ENCODE measurements at regions not wholly inside any gene's neighbourhood (a gene's known extent, or its start where the extent isn't known, plus 50 kb on each side); places are given as distances from the start of the nearest gene placed in this dataset.

DNA sequence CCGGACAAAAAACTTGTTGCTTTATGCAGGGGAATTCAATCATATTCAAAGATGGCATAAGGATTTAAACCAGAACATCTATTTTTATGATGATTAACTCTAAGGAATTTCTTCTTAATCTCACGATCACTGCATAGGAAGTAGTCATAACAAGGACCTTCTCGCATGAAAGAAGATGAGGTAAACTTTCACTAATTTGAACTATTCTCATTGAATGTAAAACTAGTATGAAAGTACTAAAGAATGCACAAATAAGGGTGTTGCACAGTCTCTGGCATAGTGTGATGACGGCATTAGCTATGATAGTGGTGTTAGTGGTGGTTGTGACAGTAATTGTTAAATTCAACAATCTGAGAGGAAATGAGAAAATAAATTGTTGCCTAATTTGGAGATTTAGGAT is 280.0 kb downstream of the SLC6A15 start:
- no peak overlapping the region for H2AK5ac ChIP-seq (ENCODE audit: low read depth, low read length)
- no peaks in the 10 kb centered on the region for H3K36me3 ChIP-seq (replicated peaks in 1 of 2; ENCODE audit: control insufficient read depth in 2 of 2, insufficient read depth in 2 of 2, low read length in 2 of 2)
- no peak overlapping the region for H2BK12ac ChIP-seq (ENCODE audit: low read length)
- H3K9ac ChIP-seq (ENCODE audit: low read depth, low read length, poor library complexity) = no peak overlapping the region
- no peak overlapping the region for H3K4me3 ChIP-seq (ENCODE audit: low read length in 2 of 2)
- H3K9me3 ChIP-seq (replicated peaks in 1 of 2; ENCODE audit: control insufficient read depth in 2 of 2, insufficient read depth in 1 of 2, low read depth in 1 of 2, low read length in 2 of 2) = no peaks in the 10 kb centered on the region
- H3K14ac ChIP-seq (ENCODE audit: low read length) = no peak overlapping the region
- no peak overlapping the region for H3K4ac ChIP-seq (ENCODE audit: low read length)
- H4K8ac ChIP-seq (ENCODE audit: low read depth, low read length) = no peak overlapping the region
- H3K4me2 ChIP-seq (ENCODE audit: insufficient read depth, low read length, poor library complexity, severe bottlenecking) = no peak overlapping the region
- H4K91ac ChIP-seq (ENCODE audit: low read depth, low read length, poor library complexity) = no peak overlapping the region
- H3K23ac ChIP-seq (ENCODE audit: low read depth, low read length, poor library complexity) = no peak overlapping the region
- H2BK15ac ChIP-seq (ENCODE audit: low read length) = no peak overlapping the region
- H3K79me1 ChIP-seq (ENCODE audit: low read depth, low read length) = no peaks in the 10 kb centered on the region
- H2BK120ac ChIP-seq (ENCODE audit: low read depth, low read length) = no peak overlapping the region
- no peaks in the 10 kb centered on the region for H3K27me3 ChIP-seq (ENCODE audit: control insufficient read depth in 3 of 3, insufficient read depth in 3 of 3, low read depth in 1 of 3, low read length in 3 of 3)
- WGBS, 2 donors (ENCODE audit: extremely low coverage in 2 of 2, insufficient read length in 2 of 2, insufficient replicate concordance in 1 of 2) = no CpG with 5 or more reads among the region's 4 CpGs
- H2AFZ ChIP-seq (ENCODE audit: low read length) = no peak overlapping the region
- no peak for DNase-seq (ENCODE audit: low spot score)
- no peak overlapping the region for H3K18ac ChIP-seq (ENCODE audit: low read length)
- no peak overlapping the region for H3K27ac ChIP-seq (replicated peaks; ENCODE audit: low read length)
- no peak overlapping the region for H2BK5ac ChIP-seq (ENCODE audit: low read length)
- H3K4me1 ChIP-seq (ENCODE audit: control insufficient read depth in 2 of 2, insufficient read depth in 1 of 2, low read depth in 1 of 2, low read length in 2 of 2) = no peaks in the 10 kb centered on the region

DNA sequence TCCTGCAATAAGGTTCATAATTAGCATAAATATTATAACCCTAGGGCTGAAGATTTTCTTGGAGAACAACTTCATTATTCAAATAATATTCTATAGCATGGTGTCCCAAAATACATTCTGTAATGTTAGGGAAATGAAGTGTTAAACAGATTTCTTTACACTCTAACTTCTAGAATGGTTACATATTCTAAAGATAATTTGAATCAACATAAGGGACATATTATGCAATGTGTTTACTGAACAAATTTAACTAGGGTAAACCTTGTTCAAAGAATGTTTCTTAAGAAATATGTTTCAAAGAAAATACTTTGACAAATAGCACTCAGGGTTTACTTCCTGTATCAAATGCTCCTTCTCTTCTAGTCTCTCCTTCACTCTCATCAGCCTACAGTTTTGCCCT is 281.6 kb downstream of the SLC6A15 start:
- Histone ChIP-seq H2BK5ac (ENCODE audit: low read length) (no peak overlapping the region), H3K27me3 (ENCODE audit: control insufficient read depth in 3 of 3, insufficient read depth in 3 of 3, low read depth in 1 of 3, low read length in 3 of 3) (no peaks in the 10 kb centered on the region), H3K4ac (ENCODE audit: low read length) (no peak overlapping the region), H3K4me2 (ENCODE audit: insufficient read depth, low read length, poor library complexity, severe bottlenecking) (no peak overlapping the region), H3K14ac (ENCODE audit: low read length) (no peak overlapping the region), H4K91ac (ENCODE audit: low read depth, low read length, poor library complexity) (no peak overlapping the region), H3K27ac (replicated peaks; ENCODE audit: low read length) (no peak overlapping the region), H3K18ac (ENCODE audit: low read length) (no peak overlapping the region), H3K36me3 (replicated peaks in 1 of 2; ENCODE audit: control insufficient read depth in 2 of 2, insufficient read depth in 2 of 2, low read length in 2 of 2) (no peaks in the 10 kb centered on the region), H2AK5ac (ENCODE audit: low read depth, low read length) (no peak overlapping the region), H4K8ac (ENCODE audit: low read depth, low read length) (no peak overlapping the region), H2BK12ac (ENCODE audit: low read length) (no peak overlapping the region), H3K9me3 (replicated peaks in 1 of 2; ENCODE audit: control insufficient read depth in 2 of 2, insufficient read depth in 1 of 2, low read depth in 1 of 2, low read length in 2 of 2) (no peaks in the 10 kb centered on the region), H3K4me3 (ENCODE audit: low read length in 2 of 2) (no peak overlapping the region), H3K79me1 (ENCODE audit: low read depth, low read length) (no peaks in the 10 kb centered on the region), H3K4me1 (ENCODE audit: control insufficient read depth in 2 of 2, insufficient read depth in 1 of 2, low read depth in 1 of 2, low read length in 2 of 2) (no peaks in the 10 kb centered on the region), H2BK120ac (ENCODE audit: low read depth, low read length) (no peak overlapping the region), H2AFZ (ENCODE audit: low read length) (no peak overlapping the region), H2BK15ac (ENCODE audit: low read length) (no peak overlapping the region), H3K9ac (ENCODE audit: low read depth, low read length, poor library complexity) (no peak overlapping the region), H3K23ac (ENCODE audit: low read depth, low read length, poor library complexity) (no peak overlapping the region)
- no peak for DNase-seq (ENCODE audit: low spot score)

DNA sequence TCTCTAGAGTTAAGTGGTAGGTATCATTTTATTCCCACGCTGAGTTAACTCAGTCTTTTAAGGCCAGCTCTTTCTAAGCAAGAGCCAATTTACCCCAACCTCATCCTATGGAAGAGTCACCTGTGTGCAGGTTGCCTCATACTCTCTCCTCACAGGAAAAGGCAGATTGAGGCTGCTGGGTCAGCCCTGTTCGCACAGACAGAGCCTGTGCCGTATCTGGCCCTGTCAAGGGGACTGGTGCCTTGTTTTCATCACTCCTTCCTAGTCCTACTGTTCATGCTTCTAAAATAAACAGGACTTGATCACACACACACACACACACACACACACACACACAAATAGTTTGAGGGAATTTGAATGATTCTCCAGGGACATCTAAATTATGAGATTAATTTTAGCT is 285.0 kb downstream of the SLC6A15 start:
- WGBS, 2 donors (ENCODE audit: extremely low coverage in 2 of 2, insufficient read length in 2 of 2, insufficient replicate concordance in 1 of 2) = no CpG with 5 or more reads among the region's 3 CpGs
- no peak overlapping the region for H3K23ac ChIP-seq (ENCODE audit: low read depth, low read length, poor library complexity)

DNA sequence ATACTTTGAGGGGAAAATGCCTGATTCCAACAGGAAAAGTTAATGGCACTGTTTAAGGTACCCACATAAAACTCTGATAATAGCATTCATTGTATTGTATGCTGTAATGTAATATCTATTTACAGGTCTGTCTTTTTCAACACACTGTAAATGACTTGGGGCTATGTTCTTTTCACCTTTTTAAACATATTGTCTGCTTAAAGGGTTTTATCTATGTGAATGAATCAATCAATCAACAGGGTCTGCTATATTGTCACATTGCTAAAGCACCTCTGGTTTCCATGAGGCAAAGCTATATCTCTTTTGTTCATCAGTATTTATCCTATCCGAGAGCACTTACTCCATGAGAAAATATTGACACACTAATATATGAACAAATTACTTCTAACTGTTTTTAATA is 288.0 kb downstream of the SLC6A15 start:
- Histone ChIP-seq H3K27ac (replicated peaks; ENCODE audit: low read length) (no peak overlapping the region), H3K9me3 (replicated peaks in 1 of 2; ENCODE audit: control insufficient read depth in 2 of 2, insufficient read depth in 1 of 2, low read depth in 1 of 2, low read length in 2 of 2) (no peaks in the 10 kb centered on the region), H2BK15ac (ENCODE audit: low read length) (no peak overlapping the region), H2BK5ac (ENCODE audit: low read length) (no peak overlapping the region), H3K36me3 (replicated peaks in 1 of 2; ENCODE audit: control insufficient read depth in 2 of 2, insufficient read depth in 2 of 2, low read length in 2 of 2) (no peaks in the 10 kb centered on the region), H2AFZ (ENCODE audit: low read length) (no peak overlapping the region), H3K4me2 (ENCODE audit: insufficient read depth, low read length, poor library complexity, severe bottlenecking) (no peak overlapping the region), H3K23ac (ENCODE audit: low read depth, low read length, poor library complexity) (no peak overlapping the region), H2BK120ac (ENCODE audit: low read depth, low read length) (no peak overlapping the region), H4K91ac (ENCODE audit: low read depth, low read length, poor library complexity) (no peak overlapping the region), H3K79me1 (ENCODE audit: low read depth, low read length) (no peaks in the 10 kb centered on the region), H3K27me3 (ENCODE audit: control insufficient read depth in 3 of 3, insufficient read depth in 3 of 3, low read depth in 1 of 3, low read length in 3 of 3) (no peaks in the 10 kb centered on the region), H2BK12ac (ENCODE audit: low read length) (no peak overlapping the region), H3K9ac (ENCODE audit: low read depth, low read length, poor library complexity) (no peak overlapping the region), H3K4me3 (ENCODE audit: low read length in 2 of 2) (no peak overlapping the region), H3K4ac (ENCODE audit: low read length) (no peak overlapping the region), H3K4me1 (ENCODE audit: control insufficient read depth in 2 of 2, insufficient read depth in 1 of 2, low read depth in 1 of 2, low read length in 2 of 2) (no peaks in the 10 kb centered on the region), H3K18ac (ENCODE audit: low read length) (no peak overlapping the region), H4K8ac (ENCODE audit: low read depth, low read length) (no peak overlapping the region), H3K14ac (ENCODE audit: low read length) (no peak overlapping the region), H2AK5ac (ENCODE audit: low read depth, low read length) (no peak overlapping the region)
- no peak for DNase-seq (ENCODE audit: low spot score)
- no CpG with 5 or more reads among the region's 1 CpG for WGBS, 2 donors (ENCODE audit: extremely low coverage in 2 of 2, insufficient read length in 2 of 2, insufficient replicate concordance in 1 of 2)

More for the DNA sequence above, 285.0 kb downstream of the SLC6A15 start:
- no peak overlapping the region for H2BK120ac ChIP-seq (ENCODE audit: low read depth, low read length)
- H3K79me1 ChIP-seq (ENCODE audit: low read depth, low read length) = no peaks in the 10 kb centered on the region
- no peak overlapping the region for H2BK5ac ChIP-seq (ENCODE audit: low read length)
- H2BK15ac ChIP-seq (ENCODE audit: low read length) = no peak overlapping the region
- no peak for DNase-seq (ENCODE audit: low spot score)
- no peak overlapping the region for H2AFZ ChIP-seq (ENCODE audit: low read length)
- H3K4me1 ChIP-seq (ENCODE audit: control insufficient read depth in 2 of 2, insufficient read depth in 1 of 2, low read depth in 1 of 2, low read length in 2 of 2) = no peaks in the 10 kb centered on the region
- no peak overlapping the region for H3K4me3 ChIP-seq (ENCODE audit: low read length in 2 of 2)
- no peak overlapping the region for H3K27ac ChIP-seq (replicated peaks; ENCODE audit: low read length)
- H2AK5ac ChIP-seq (ENCODE audit: low read depth, low read length) = no peak overlapping the region
- H3K18ac ChIP-seq (ENCODE audit: low read length) = no peak overlapping the region
- H2BK12ac ChIP-seq (ENCODE audit: low read length) = no peak overlapping the region
- H3K36me3 ChIP-seq (replicated peaks in 1 of 2; ENCODE audit: control insufficient read depth in 2 of 2, insufficient read depth in 2 of 2, low read length in 2 of 2) = no peaks in the 10 kb centered on the region
- no peak overlapping the region for H3K4me2 ChIP-seq (ENCODE audit: insufficient read depth, low read length, poor library complexity, severe bottlenecking)
- H3K9me3 ChIP-seq (replicated peaks in 1 of 2; ENCODE audit: control insufficient read depth in 2 of 2, insufficient read depth in 1 of 2, low read depth in 1 of 2, low read length in 2 of 2) = no peaks in the 10 kb centered on the region
- H3K27me3 ChIP-seq (ENCODE audit: control insufficient read depth in 3 of 3, insufficient read depth in 3 of 3, low read depth in 1 of 3, low read length in 3 of 3) = no peaks in the 10 kb centered on the region
- no peak overlapping the region for H4K8ac ChIP-seq (ENCODE audit: low read depth, low read length)
- H3K14ac ChIP-seq (ENCODE audit: low read length) = no peak overlapping the region
- no peak overlapping the region for H4K91ac ChIP-seq (ENCODE audit: low read depth, low read length, poor library complexity)
- H3K9ac ChIP-seq (ENCODE audit: low read depth, low read length, poor library complexity) = no peak overlapping the region
- H3K4ac ChIP-seq (ENCODE audit: low read length) = no peak overlapping the region

Measured in neuronal stem cell (in vitro differentiated cells).